ENCODE measurements at regions not wholly inside any gene's neighbourhood (a gene's known extent, or its start where the extent isn't known, plus 50 kb on each side); places are given as distances from the start of the nearest gene placed in this dataset.

GRCh38 chr6:137780447-137781034, 86.5 kb upstream of the TNFAIP3 start:
- Histone ChIP-seq H3K9me3 (ENCODE audit: low read depth) (no peaks in the 10 kb centered on the region), H3K4me1 (ENCODE audit: insufficient read depth) (no peaks in the 10 kb centered on the region), H2AFZ (no peak overlapping the region), H3K27me3 (replicated peaks; ENCODE audit: insufficient read depth) (no peaks in the 10 kb centered on the region), H3K9ac (no peak overlapping the region), H3K79me2 (ENCODE audit: insufficient read depth) (no peaks in the 10 kb centered on the region), H4K20me1 (ENCODE audit: insufficient read depth) (no peaks in the 10 kb centered on the region), H3K36me3 (ENCODE audit: low read depth) (no peaks in the 10 kb centered on the region), H3F3A (ENCODE audit: insufficient read depth) (no peaks in the 10 kb centered on the region), H3K4me2 (ENCODE audit: unreplicated experiment) (no peak overlapping the region), H3K9me2 (ENCODE audit: insufficient read depth) (no peaks in the 10 kb centered on the region), H3K4me3 (no peak overlapping the region), H3K27ac (no peak overlapping the region)
- no peak for DNase-seq
- no peak for TF ChIP-seq EZH2phosphoT487 (IDR thresholded peaks at IDR 0.05; ENCODE audit: insufficient read depth, low read depth)
- no peak for TF ChIP-seq EZH2 (IDR thresholded peaks at IDR 0.05; ENCODE audit: insufficient read depth, poor library complexity, severe bottlenecking)
- in situ Hi-C loops (cut with MboI): no loop called here
- 91 to 97% methylated on average over 7 of the region's 7 CpGs for WGBS, 2 experiments (ENCODE audit: low coverage in 1 of 2, low lambda C conversion rate in 2 of 2, missing lambda C conversion rate in 2 of 2)

- no peak overlapping the region for H3K9ac ChIP-seq
- no peak for DNase-seq
- H3K9me2 ChIP-seq (ENCODE audit: insufficient read depth): no peaks in the 10 kb centered on the region
- no peak overlapping the region for H2AFZ ChIP-seq
- H3K27ac ChIP-seq: no peak overlapping the region
- no peaks in the 10 kb centered on the region for H3K4me1 ChIP-seq (ENCODE audit: insufficient read depth)
- H3K79me2 ChIP-seq (ENCODE audit: insufficient read depth): no peaks in the 10 kb centered on the region
- no peaks in the 10 kb centered on the region for H3K36me3 ChIP-seq (ENCODE audit: low read depth)
- in situ Hi-C loops (cut with MboI): no loop called here
- H3F3A ChIP-seq (ENCODE audit: insufficient read depth): no peaks in the 10 kb centered on the region
- WGBS, 2 experiments (ENCODE audit: low coverage in 1 of 2, low lambda C conversion rate in 2 of 2, missing lambda C conversion rate in 2 of 2): 93 to 95% methylated on average over 3 of the region's 3 CpGs
- TF ChIP-seq EZH2phosphoT487 (IDR thresholded peaks at IDR 0.05; ENCODE audit: insufficient read depth, low read depth): no peak
- TF ChIP-seq EZH2 (IDR thresholded peaks at IDR 0.05; ENCODE audit: insufficient read depth, poor library complexity, severe bottlenecking): no peak
- no peak overlapping the region for H3K4me3 ChIP-seq
- no peaks in the 10 kb centered on the region for H3K27me3 ChIP-seq (replicated peaks; ENCODE audit: insufficient read depth)
- H3K4me2 ChIP-seq (ENCODE audit: unreplicated experiment): no peak overlapping the region
- no peaks in the 10 kb centered on the region for H3K9me3 ChIP-seq (ENCODE audit: low read depth)
- H4K20me1 ChIP-seq (ENCODE audit: insufficient read depth): no peaks in the 10 kb centered on the region
Observed at GRCh38 chr6:137781639-137782038, 85.4 kb upstream of the TNFAIP3 start.

GRCh38 chr6:137782166-137783039, 84.7 kb upstream of the TNFAIP3 start:
- no peak overlapping the region for H3K4me2 ChIP-seq (ENCODE audit: unreplicated experiment)
- in situ Hi-C loops (cut with MboI): no loop called here
- no peaks in the 10 kb centered on the region for H3K36me3 ChIP-seq (ENCODE audit: low read depth)
- no peak overlapping the region for H2AFZ ChIP-seq
- no peaks in the 10 kb centered on the region for H3K27me3 ChIP-seq (replicated peaks; ENCODE audit: insufficient read depth)
- no peak for TF ChIP-seq EZH2 (IDR thresholded peaks at IDR 0.05; ENCODE audit: insufficient read depth, poor library complexity, severe bottlenecking)
- no peak for TF ChIP-seq EZH2phosphoT487 (IDR thresholded peaks at IDR 0.05; ENCODE audit: insufficient read depth, low read depth)
- H3K27ac ChIP-seq: no peak overlapping the region
- H3K4me1 ChIP-seq (ENCODE audit: insufficient read depth): no peaks in the 10 kb centered on the region
- no peaks in the 10 kb centered on the region for H3K9me2 ChIP-seq (ENCODE audit: insufficient read depth)
- no peak overlapping the region for H3K9ac ChIP-seq
- no peaks in the 10 kb centered on the region for H3F3A ChIP-seq (ENCODE audit: insufficient read depth)
- no peak overlapping the region for H3K4me3 ChIP-seq
- no peaks in the 10 kb centered on the region for H4K20me1 ChIP-seq (ENCODE audit: insufficient read depth)
- H3K9me3 ChIP-seq (ENCODE audit: low read depth): no peaks in the 10 kb centered on the region
- DNase-seq: no peak
- H3K79me2 ChIP-seq (ENCODE audit: insufficient read depth): no peaks in the 10 kb centered on the region
- WGBS, 2 experiments (ENCODE audit: low coverage in 1 of 2, low lambda C conversion rate in 2 of 2, missing lambda C conversion rate in 2 of 2): 88 to 91% methylated on average over 10 of the region's 10 CpGs

- Histone ChIP-seq H3K4me1 (ENCODE audit: insufficient read depth) (no peaks in the 10 kb centered on the region), H3F3A (ENCODE audit: insufficient read depth) (no peaks in the 10 kb centered on the region), H3K9me3 (ENCODE audit: low read depth) (no peaks in the 10 kb centered on the region), H3K4me2 (ENCODE audit: unreplicated experiment) (no peak overlapping the region), H2AFZ (no peak overlapping the region), H3K9me2 (ENCODE audit: insufficient read depth) (no peaks in the 10 kb centered on the region), H3K9ac (no peak overlapping the region), H3K79me2 (ENCODE audit: insufficient read depth) (no peaks in the 10 kb centered on the region), H4K20me1 (ENCODE audit: insufficient read depth) (no peaks in the 10 kb centered on the region), H3K36me3 (ENCODE audit: low read depth) (no peaks in the 10 kb centered on the region), H3K27ac (no peak overlapping the region), H3K4me3 (no peak overlapping the region), H3K27me3 (replicated peaks; ENCODE audit: insufficient read depth) (no peaks in the 10 kb centered on the region)
- in situ Hi-C loops (cut with MboI): no loop called here
- DNase-seq: no peak
- TF ChIP-seq EZH2 (IDR thresholded peaks at IDR 0.05; ENCODE audit: insufficient read depth, poor library complexity, severe bottlenecking): no peak
- TF ChIP-seq EZH2phosphoT487 (IDR thresholded peaks at IDR 0.05; ENCODE audit: insufficient read depth, low read depth): no peak
- WGBS, 2 experiments (ENCODE audit: low coverage in 1 of 2, low lambda C conversion rate in 2 of 2, missing lambda C conversion rate in 2 of 2): 0 to 15% methylated on average over 1 of the region's 1 CpG
Observed at GRCh38 chr6:137783710-137784109, 83.3 kb upstream of the TNFAIP3 start.

Measured in GM23248 (cell line).